ENCODE measurements at regions not wholly inside any gene's neighbourhood (a gene's known extent, or its start where the extent isn't known, plus 50 kb on each side); places are given as distances from the start of the nearest gene placed in this dataset.

GRCh38 chr11:28488336-28488735, 380.1 kb downstream of the METTL15 start (continued):
- no peak for TF ChIP-seq PRDM2 (tag by site-specific recombination; IDR thresholded peaks at IDR 0.05; ENCODE audit: borderline replicate concordance)

GRCh38 chr11:28483072-28483867, 375.1 kb downstream of the METTL15 start:
- H3K4me1 ChIP-seq (ENCODE audit: control insufficient read depth, insufficient read depth, low read length): no peaks in the 10 kb centered on the region
- POLR2A ChIA-PET: no interaction called here
- CTCF ChIA-PET: interaction anchor here (0.5 to 0.6 kb wide), 2 partner anchors 422 to 784 kb away, joined by 4 read pairs; no protein-coding TSS in a partner anchor
- no peak overlapping the region for H3K27ac ChIP-seq (ENCODE audit: extremely low read depth, low read depth, low read length)
- TF ChIP-seq SCRT2 (tag by site-specific recombination; IDR thresholded peaks at IDR 0.05): no peak
- TF ChIP-seq ZNF549 (tag by site-specific recombination; IDR thresholded peaks at IDR 0.05): no peak
- no peak for TF ChIP-seq REST (tag by site-specific recombination; IDR thresholded peaks at IDR 0.05)
- TF ChIP-seq OVOL3 (tag by site-specific recombination; IDR thresholded peaks at IDR 0.05): no peak
- TF ChIP-seq ZNF26 (tag by site-specific recombination; IDR thresholded peaks at IDR 0.05): no peak
- TF ChIP-seq REPIN1 (tag by site-specific recombination; IDR thresholded peaks at IDR 0.05; ENCODE audit: low read depth): no peak
- no peaks in the 10 kb centered on the region for H3K36me3 ChIP-seq (ENCODE audit: control insufficient read depth in 2 of 2, insufficient read depth in 1 of 2, low read length in 2 of 2)
- no peaks in the 10 kb centered on the region for H3K9me3 ChIP-seq (ENCODE audit: control insufficient read depth, insufficient read depth, low read depth, low read length)
- no peak overlapping the region for H3K4me3 ChIP-seq (ENCODE audit: low read depth, low read length)

GRCh38 chr11:28482666-28483065, 374.5 kb downstream of the METTL15 start:
- no peaks in the 10 kb centered on the region for H3K36me3 ChIP-seq (ENCODE audit: control insufficient read depth in 2 of 2, insufficient read depth in 1 of 2, low read length in 2 of 2)
- no peak overlapping the region for H3K27ac ChIP-seq (ENCODE audit: extremely low read depth, low read depth, low read length)
- ChIA-PET POLR2A (no interaction called here), CTCF (no interaction called here)
- H3K9me3 ChIP-seq (ENCODE audit: control insufficient read depth, insufficient read depth, low read depth, low read length): no peaks in the 10 kb centered on the region
- H3K4me3 ChIP-seq (ENCODE audit: low read depth, low read length): no peak overlapping the region
- H3K4me1 ChIP-seq (ENCODE audit: control insufficient read depth, insufficient read depth, low read length): no peaks in the 10 kb centered on the region
- TF ChIP-seq SP7 (tag by site-specific recombination; IDR thresholded peaks at IDR 0.05) (no peak), ZNF473 (tag by site-specific recombination; IDR thresholded peaks at IDR 0.05) (no peak), ZFP41 (tag by site-specific recombination; IDR thresholded peaks at IDR 0.05; ENCODE audit: borderline replicate concordance) (no peak), ZNF514 (tag by site-specific recombination; IDR thresholded peaks at IDR 0.05) (no peak), ZNF2 (tag by site-specific recombination; IDR thresholded peaks at IDR 0.05) (no peak), ZNF112 (tag by site-specific recombination; IDR thresholded peaks at IDR 0.05) (no peak), ZNF596 (tag by site-specific recombination; IDR thresholded peaks at IDR 0.05) (no peak), ZNF157 (tag by site-specific recombination; IDR thresholded peaks at IDR 0.05) (no peak), KLF7 (tag by site-specific recombination; IDR thresholded peaks at IDR 0.05; ENCODE audit: borderline replicate concordance) (no peak), ZNF132 (tag by site-specific recombination; IDR thresholded peaks at IDR 0.05; ENCODE audit: borderline replicate concordance) (no peak), TCF7L2 (IDR thresholded peaks at IDR 0.05; ENCODE audit: borderline replicate concordance, low read depth, low read length) (no peak), ZBTB17 (tag by site-specific recombination; IDR thresholded peaks at IDR 0.05) (no peak), ZNF521 (tag by site-specific recombination; IDR thresholded peaks at IDR 0.05) (no peak), PRDM6 (tag by site-specific recombination; IDR thresholded peaks at IDR 0.05) (no peak)
